MM.1S (cell line): ENCODE measurements at regions not wholly inside any gene's neighbourhood (a gene's known extent, or its start where the extent isn't known, plus 50 kb on each side); places are given as distances from the start of the nearest gene placed in this dataset.

Experiments
- DNase-seq: peaks from one replicate; pipeline ENCODE4 v3.0.0-alpha.2; 2015
- H2AFZ ChIP-seq: fragments of 300-600 bp; sonication (generic); 2 replicates; pipeline ENCODE4 v1.6.0; 2016; ENCODE audit warnings: antibody characterized with exemption, low read length
- H3F3A ChIP-seq: fragments of 300-600 bp; sonication (generic); 2 replicates; pipeline ENCODE4 v1.6.1; 2016; ENCODE audit warnings: mild to moderate bottlenecking, antibody characterized with exemption, low read length, moderate library complexity, mixed read lengths; ENCODE audit not compliant: insufficient read depth
- H3K27ac ChIP-seq: fragments of 300-600 bp; sonication (generic); 2 replicates; pipeline ENCODE4 v1.5.1; 2016; ENCODE audit warnings: mild to moderate bottlenecking, low read length
- H3K27me3 ChIP-seq: fragments of 300-600 bp; sonication (generic); replicated peaks from 2 replicates; pipeline ENCODE4 v1.6.0; 2016; ENCODE audit warnings: low read length; ENCODE audit not compliant: insufficient read depth
- H3K36me3 ChIP-seq: fragments of 300-600 bp; sonication (generic); replicated peaks from 2 replicates; pipeline ENCODE4 v1.6.1; 2016; ENCODE audit warnings: mild to moderate bottlenecking, low read length, mixed read lengths; ENCODE audit not compliant: insufficient read depth
- H3K4me1 ChIP-seq: fragments of 300-600 bp; sonication (generic); 2 replicates; pipeline ENCODE4 v1.6.1; 2016; ENCODE audit warnings: low read length, mixed read lengths
- H3K4me2 ChIP-seq: fragments of 300-600 bp; sonication (generic); 2 replicates; pipeline ENCODE4 v1.6.0; 2016; ENCODE audit warnings: low read depth, low read length
- H3K4me3 ChIP-seq: fragments of 300-600 bp; sonication (generic); 2 replicates; pipeline ENCODE4 v1.5.1; 2016; ENCODE audit warnings: low read length, mixed read lengths
- H3K79me2 ChIP-seq: fragments of 300-600 bp; sonication (generic); 2 replicates; pipeline ENCODE4 v1.6.1; 2016; ENCODE audit warnings: mixed run types, low read length, mixed read lengths
- H3K9ac ChIP-seq: fragments of 300-600 bp; sonication (generic); 2 replicates; pipeline ENCODE4 v1.6.1; 2016; ENCODE audit warnings: low read length, mixed read lengths
- H3K9me2 ChIP-seq: fragments of 300-600 bp; sonication (generic); replicated peaks from 2 replicates; pipeline ENCODE4 v1.6.1; 2016; ENCODE audit warnings: mild to moderate bottlenecking, low read length, mixed read lengths; ENCODE audit not compliant: insufficient read depth
- H3K9me3 ChIP-seq: fragments of 300-600 bp; sonication (generic); replicated peaks from 2 replicates; pipeline ENCODE4 v1.6.1; 2016; ENCODE audit warnings: mild to moderate bottlenecking, low read length, mixed read lengths; ENCODE audit not compliant: insufficient read depth
- H4K20me1 ChIP-seq: fragments of 300-600 bp; sonication (generic); 2 replicates; pipeline ENCODE4 v1.6.1; 2016; ENCODE audit warnings: mild to moderate bottlenecking, low read length, moderate library complexity, mixed read lengths; ENCODE audit not compliant: insufficient read depth
- EZH2 ChIP-seq: fragments of 300-600 bp; sonication (generic); optimal IDR thresholded peaks from 2 replicates; pipeline ENCODE3; 2017; ENCODE audit warnings: low read depth, mild to moderate bottlenecking, antibody characterized with exemption, low read length, mixed read lengths
- EZH2phosphoT487 ChIP-seq: fragments of 300-600 bp; sonication (generic); IDR thresholded peaks from 2 replicates; pipeline ENCODE4 v1.6.1; 2018; ENCODE audit warnings: antibody characterized with exemption, low read length
- TF ChIP-seq, protein P1 (sequence below): fragments of 300-600 bp; sonication (generic); IDR thresholded peaks from 2 replicates; pipeline ENCODE4 v1.5.1; 2016; ENCODE audit warnings: antibody characterized with exemption, low read length, mixed read lengths

DNA sequence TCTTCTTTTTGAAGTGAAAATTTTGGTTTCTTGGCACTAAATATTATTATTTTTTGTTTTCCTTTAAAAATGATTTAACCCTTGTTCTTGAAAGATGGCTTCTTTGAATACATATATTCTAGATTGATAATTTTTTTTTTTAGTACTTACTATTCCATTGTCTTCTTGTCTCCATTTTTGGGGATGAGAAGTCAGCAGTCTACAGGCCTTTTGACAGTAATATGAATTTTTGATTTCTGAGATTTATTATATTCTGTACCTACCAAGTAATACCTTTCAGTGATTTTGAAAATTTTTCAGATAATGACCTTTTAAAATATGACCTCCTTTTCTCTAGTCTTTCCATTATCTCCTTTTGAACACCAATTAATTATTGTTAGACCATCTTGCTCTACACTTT lies 294.1 kb upstream of the LARGE1 start:
- Histone ChIP-seq H3K27me3 (no peaks in the 10 kb centered on the region), H4K20me1 (no peaks in the 10 kb centered on the region), H3K9me3 (no peaks in the 10 kb centered on the region), H2AFZ (no peak overlapping the region), H3K36me3 (no peaks in the 10 kb centered on the region), H3K4me1 (no peaks in the 10 kb centered on the region), H3K9ac (no peak overlapping the region), H3K79me2 (no peaks in the 10 kb centered on the region), H3F3A (no peaks in the 10 kb centered on the region), H3K4me2 (no peak overlapping the region), H3K9me2 (no peaks in the 10 kb centered on the region), H3K27ac (no peak overlapping the region), H3K4me3 (no peak overlapping the region)
- DNase-seq = no peak
- TF ChIP-seq EZH2phosphoT487 = no peak
- TF ChIP-seq, protein P1, sequence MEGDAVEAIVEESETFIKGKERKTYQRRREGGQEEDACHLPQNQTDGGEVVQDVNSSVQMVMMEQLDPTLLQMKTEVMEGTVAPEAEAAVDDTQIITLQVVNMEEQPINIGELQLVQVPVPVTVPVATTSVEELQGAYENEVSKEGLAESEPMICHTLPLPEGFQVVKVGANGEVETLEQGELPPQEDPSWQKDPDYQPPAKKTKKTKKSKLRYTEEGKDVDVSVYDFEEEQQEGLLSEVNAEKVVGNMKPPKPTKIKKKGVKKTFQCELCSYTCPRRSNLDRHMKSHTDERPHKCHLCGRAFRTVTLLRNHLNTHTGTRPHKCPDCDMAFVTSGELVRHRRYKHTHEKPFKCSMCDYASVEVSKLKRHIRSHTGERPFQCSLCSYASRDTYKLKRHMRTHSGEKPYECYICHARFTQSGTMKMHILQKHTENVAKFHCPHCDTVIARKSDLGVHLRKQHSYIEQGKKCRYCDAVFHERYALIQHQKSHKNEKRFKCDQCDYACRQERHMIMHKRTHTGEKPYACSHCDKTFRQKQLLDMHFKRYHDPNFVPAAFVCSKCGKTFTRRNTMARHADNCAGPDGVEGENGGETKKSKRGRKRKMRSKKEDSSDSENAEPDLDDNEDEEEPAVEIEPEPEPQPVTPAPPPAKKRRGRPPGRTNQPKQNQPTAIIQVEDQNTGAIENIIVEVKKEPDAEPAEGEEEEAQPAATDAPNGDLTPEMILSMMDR = no peak
- no peak for TF ChIP-seq EZH2

DNA sequence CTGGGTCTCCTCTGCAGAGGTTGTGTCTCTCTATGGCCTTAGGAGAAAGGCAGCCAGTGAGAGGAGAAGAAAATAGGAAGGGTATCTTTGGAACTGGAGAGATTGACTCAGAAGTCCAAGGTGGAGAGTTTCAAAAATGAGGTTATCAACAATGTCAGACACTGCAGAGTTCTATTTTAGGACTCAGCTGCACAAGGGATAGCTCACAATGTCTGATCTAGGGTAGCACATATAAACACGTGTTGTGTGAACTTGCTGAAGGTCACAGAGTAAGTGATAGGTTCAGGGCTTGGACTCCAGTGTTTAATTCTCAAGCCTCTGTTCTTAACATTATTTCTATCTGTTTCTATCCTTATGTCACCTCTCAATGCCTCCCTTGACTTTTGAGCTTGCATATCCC lies 305.0 kb upstream of the LARGE1 start:
- Histone ChIP-seq H3K79me2 (no peaks in the 10 kb centered on the region), H3K4me2 (no peak overlapping the region), H2AFZ (no peak overlapping the region), H4K20me1 (no peaks in the 10 kb centered on the region), H3K36me3 (no peaks in the 10 kb centered on the region), H3K27ac (no peak overlapping the region), H3K9me2 (no peaks in the 10 kb centered on the region), H3K4me3 (no peak overlapping the region), H3K9me3 (no peaks in the 10 kb centered on the region), H3F3A (no peaks in the 10 kb centered on the region), H3K27me3 (no peaks in the 10 kb centered on the region), H3K4me1 (no peaks in the 10 kb centered on the region), H3K9ac (no peak overlapping the region)
- no peak for DNase-seq
- TF ChIP-seq EZH2phosphoT487 (no peak), EZH2 (no peak)
- TF ChIP-seq, protein P1 = no peak

DNA sequence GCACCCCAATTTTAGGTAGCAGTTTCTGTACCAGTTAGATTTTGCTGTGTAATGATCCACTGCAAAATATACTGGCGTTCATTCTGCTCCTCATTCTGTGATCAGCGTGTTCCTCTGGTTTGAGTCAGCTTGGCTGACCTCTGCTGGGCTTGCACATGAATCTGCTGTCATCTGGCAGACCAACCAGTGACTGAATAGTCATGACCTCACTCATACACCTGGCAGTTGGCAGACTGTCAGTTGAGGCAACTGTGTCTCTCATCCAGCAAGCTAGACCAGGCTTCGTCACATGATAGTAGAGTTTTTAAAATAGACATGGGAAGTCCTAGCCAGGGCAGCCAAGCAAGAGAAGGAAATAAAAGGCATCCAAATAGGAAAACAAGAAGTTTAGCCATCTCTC lies 316.3 kb upstream of the LARGE1 start:
- H3K9ac ChIP-seq = no peak overlapping the region
- H4K20me1 ChIP-seq = no peaks in the 10 kb centered on the region
- H3F3A ChIP-seq = no peaks in the 10 kb centered on the region
- H3K27ac ChIP-seq = no peak overlapping the region
- TF ChIP-seq EZH2phosphoT487 (no peak), EZH2 (no peak)
- TF ChIP-seq, protein P1 = peak; percentile 9; the same call in 1 of the 2 replicates
- H3K36me3 ChIP-seq = no peaks in the 10 kb centered on the region
- H3K4me1 ChIP-seq = no peaks in the 10 kb centered on the region
- H3K4me3 ChIP-seq = no peak overlapping the region
- no peaks in the 10 kb centered on the region for H3K9me3 ChIP-seq
- H2AFZ ChIP-seq = no peak overlapping the region
- no peaks in the 10 kb centered on the region for H3K79me2 ChIP-seq
- H3K9me2 ChIP-seq = no peaks in the 10 kb centered on the region
- H3K4me2 ChIP-seq = no peak overlapping the region
- H3K27me3 ChIP-seq = no peaks in the 10 kb centered on the region
- DNase-seq = peak; percentile 19

DNA sequence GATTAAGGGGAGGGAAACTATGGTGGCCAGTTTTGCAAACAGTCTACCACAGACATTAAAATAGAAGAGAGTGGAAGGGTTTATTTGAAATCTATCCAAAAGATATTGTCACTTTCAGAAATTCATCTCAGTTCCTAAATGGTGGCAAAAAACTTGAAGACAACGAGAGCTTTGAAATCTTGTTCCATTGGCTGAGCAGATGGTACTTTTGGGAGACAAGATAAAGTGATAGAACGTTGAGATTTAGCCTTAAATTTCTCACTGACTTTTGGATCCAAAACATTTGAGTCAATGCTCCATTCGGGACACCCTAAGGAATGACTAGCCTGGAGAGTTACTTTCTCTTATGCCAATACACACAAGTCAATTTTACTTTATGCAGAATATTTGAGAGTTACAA lies 319.1 kb upstream of the LARGE1 start:
- TF ChIP-seq, protein P1 = no peak
- TF ChIP-seq EZH2 (no peak), EZH2phosphoT487 (no peak)
- H3K9ac ChIP-seq = no peak overlapping the region
- H3K4me3 ChIP-seq = no peak overlapping the region
- no peaks in the 10 kb centered on the region for H3K9me3 ChIP-seq
- DNase-seq = no peak
- no peaks in the 10 kb centered on the region for H3K27me3 ChIP-seq
- no peak overlapping the region for H3K4me2 ChIP-seq
- H4K20me1 ChIP-seq = no peaks in the 10 kb centered on the region
- no peak overlapping the region for H3K27ac ChIP-seq
- no peaks in the 10 kb centered on the region for H3K36me3 ChIP-seq
- H3F3A ChIP-seq = no peaks in the 10 kb centered on the region
- no peaks in the 10 kb centered on the region for H3K9me2 ChIP-seq
- H2AFZ ChIP-seq = no peak overlapping the region
- H3K79me2 ChIP-seq = no peaks in the 10 kb centered on the region
- H3K4me1 ChIP-seq = no peaks in the 10 kb centered on the region
